WTC11 (cell line): ENCODE measurements at regions not wholly inside any gene's neighbourhood (a gene's known extent, or its start where the extent isn't known, plus 50 kb on each side); places are given as distances from the start of the nearest gene placed in this dataset.

Experiments used
- ATF2 ChIP-seq: sonication (generic); formaldehyde crosslinking; IDR thresholded peaks from 2 replicates; pipeline ENCODE4 v1.8.1; 2022; ENCODE audit warnings: low read depth, missing genetic modification reagents, borderline replicate concordance
- E2F1 ChIP-seq: sonication (generic); formaldehyde crosslinking; IDR thresholded peaks from 2 replicates; pipeline ENCODE4 v1.8.0; 2022; ENCODE audit warnings: mild to moderate bottlenecking, missing genetic modification reagents
- HMGXB4 ChIP-seq: sonication (generic); formaldehyde crosslinking; IDR thresholded peaks from 2 replicates; pipeline ENCODE4 v1.8.1; 2023; ENCODE audit warnings: mild to moderate bottlenecking, moderate library complexity, missing genetic modification reagents
- IRF1 ChIP-seq: sonication (generic); formaldehyde crosslinking; IDR thresholded peaks from 2 replicates; pipeline ENCODE4 v1.8.0; 2023; ENCODE audit warnings: missing genetic modification reagents
- JUN ChIP-seq: sonication (generic); formaldehyde crosslinking; IDR thresholded peaks from 2 replicates; pipeline ENCODE4 v1.8.0; 2023; ENCODE audit warnings: mild to moderate bottlenecking, missing genetic modification reagents
- NR3C1 ChIP-seq: sonication (generic); formaldehyde crosslinking; conservative IDR thresholded peaks from 2 replicates; pipeline ENCODE4 v1.8.1; 2023; ENCODE audit warnings: low read depth, mild to moderate bottlenecking, missing genetic modification reagents
- ZNF263 ChIP-seq: sonication (generic); formaldehyde crosslinking; IDR thresholded peaks from 2 replicates; pipeline ENCODE4 v1.8.1; 2022; ENCODE audit warnings: low read depth, mild to moderate bottlenecking, moderate library complexity, missing genetic modification reagents
- TF ChIP-seq, protein P1 (sequence below): fragments of 200-600 bp; IDR thresholded peaks from 2 replicates; pipeline ENCODE4 v1.8.0; 2022; ENCODE audit warnings: antibody characterized with exemption
- TF ChIP-seq, protein P2 (sequence below): sonication (generic); formaldehyde crosslinking; IDR thresholded peaks from 2 replicates; pipeline ENCODE4 v1.8.1; 2023; ENCODE audit warnings: mild to moderate bottlenecking, missing genetic modification reagents, moderate library complexity

GRCh38 chr9:71518045-71518827, 250.1 kb downstream of the CEMIP2 start:
- TF ChIP-seq IRF1 (CRISPR knock-in tag) (no peak), E2F1 (CRISPR knock-in tag) (no peak), HMGXB4 (CRISPR knock-in tag) (no peak), JUN (CRISPR knock-in tag) (no peak), ATF2 (CRISPR knock-in tag) (no peak), ZNF263 (CRISPR knock-in tag) (no peak), NR3C1 (CRISPR knock-in tag) (no peak)
- TF ChIP-seq, protein P1, sequence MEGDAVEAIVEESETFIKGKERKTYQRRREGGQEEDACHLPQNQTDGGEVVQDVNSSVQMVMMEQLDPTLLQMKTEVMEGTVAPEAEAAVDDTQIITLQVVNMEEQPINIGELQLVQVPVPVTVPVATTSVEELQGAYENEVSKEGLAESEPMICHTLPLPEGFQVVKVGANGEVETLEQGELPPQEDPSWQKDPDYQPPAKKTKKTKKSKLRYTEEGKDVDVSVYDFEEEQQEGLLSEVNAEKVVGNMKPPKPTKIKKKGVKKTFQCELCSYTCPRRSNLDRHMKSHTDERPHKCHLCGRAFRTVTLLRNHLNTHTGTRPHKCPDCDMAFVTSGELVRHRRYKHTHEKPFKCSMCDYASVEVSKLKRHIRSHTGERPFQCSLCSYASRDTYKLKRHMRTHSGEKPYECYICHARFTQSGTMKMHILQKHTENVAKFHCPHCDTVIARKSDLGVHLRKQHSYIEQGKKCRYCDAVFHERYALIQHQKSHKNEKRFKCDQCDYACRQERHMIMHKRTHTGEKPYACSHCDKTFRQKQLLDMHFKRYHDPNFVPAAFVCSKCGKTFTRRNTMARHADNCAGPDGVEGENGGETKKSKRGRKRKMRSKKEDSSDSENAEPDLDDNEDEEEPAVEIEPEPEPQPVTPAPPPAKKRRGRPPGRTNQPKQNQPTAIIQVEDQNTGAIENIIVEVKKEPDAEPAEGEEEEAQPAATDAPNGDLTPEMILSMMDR = no peak
- TF ChIP-seq, protein P2, sequence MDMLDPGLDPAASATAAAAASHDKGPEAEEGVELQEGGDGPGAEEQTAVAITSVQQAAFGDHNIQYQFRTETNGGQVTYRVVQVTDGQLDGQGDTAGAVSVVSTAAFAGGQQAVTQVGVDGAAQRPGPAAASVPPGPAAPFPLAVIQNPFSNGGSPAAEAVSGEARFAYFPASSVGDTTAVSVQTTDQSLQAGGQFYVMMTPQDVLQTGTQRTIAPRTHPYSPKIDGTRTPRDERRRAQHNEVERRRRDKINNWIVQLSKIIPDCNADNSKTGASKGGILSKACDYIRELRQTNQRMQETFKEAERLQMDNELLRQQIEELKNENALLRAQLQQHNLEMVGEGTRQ (CRISPR knock-in tag) = no peak
